Astrocyte (in vitro differentiated cells and primary cell): ENCODE measurements at regions not wholly inside any gene's neighbourhood (a gene's known extent, or its start where the extent isn't known, plus 50 kb on each side); places are given as distances from the start of the nearest gene placed in this dataset.

ENCODE experiments used
- CTCF ChIP-seq: IDR thresholded peaks from 2 replicates; pipeline ENCODE4 v1.5.1; 2011; ENCODE audit warnings: low read depth, mild to moderate bottlenecking, inconsistent platforms, low read length, moderate library complexity; ENCODE audit not compliant: insufficient read depth
- EZH2 ChIP-seq: IDR thresholded peaks from 2 replicates; pipeline ENCODE4 v1.6.1; 2012; ENCODE audit warnings: mild to moderate bottlenecking, low read length, inconsistent platforms; ENCODE audit not compliant: insufficient read depth

GRCh38 chr5:22910523-22910922 lies 57.4 kb upstream of the CDH12 start:
- TF ChIP-seq CTCF (no peak), EZH2 (no peak)
